ENCODE measurements at regions not wholly inside any gene's neighbourhood (a gene's known extent, or its start where the extent isn't known, plus 50 kb on each side); places are given as distances from the start of the nearest gene placed in this dataset.
"Not testable (repeated sequence)": the region's sequence is repeated elsewhere in the genome, so short reads cannot be mapped to it uniquely, and the experiment has no call there.

GRCh38 chr14:105617201-105617777 is 90.9 kb downstream of the TMEM121 start:
- no peak for TF ChIP-seq CTCF (IDR thresholded peaks at IDR 0.05; ENCODE audit: low read depth, low read length)
- no peak for DNase-seq (ENCODE audit: extremely low read depth, low read depth)

GRCh38 chr14:105617805-105618204 is 91.4 kb downstream of the TMEM121 start:
- not testable (repeated sequence) for DNase-seq (ENCODE audit: extremely low read depth, low read depth)

- not testable (repeated sequence) for DNase-seq (ENCODE audit: extremely low read depth, low read depth)
Measured at GRCh38 chr14:105619324-105619723, 92.9 kb downstream of the TMEM121 start.

- DNase-seq (ENCODE audit: extremely low read depth, low read depth), result not testable (repeated sequence)
Measured at GRCh38 chr14:105620178-105620864, 93.9 kb downstream of the TMEM121 start.

- DNase-seq (ENCODE audit: extremely low read depth, low read depth), result not testable (repeated sequence)
Measured at GRCh38 chr14:105620865-105621471, 94.6 kb downstream of the TMEM121 start.

GRCh38 chr14:105621479-105622328 is 95.3 kb downstream of the TMEM121 start:
- DNase-seq (ENCODE audit: extremely low read depth, low read depth), result not testable (repeated sequence)

- DNase-seq (ENCODE audit: extremely low read depth, low read depth), result no peak
- no peak for TF ChIP-seq CTCF (IDR thresholded peaks at IDR 0.05; ENCODE audit: low read depth, low read length)
Measured at GRCh38 chr14:105622329-105622955, 96.1 kb downstream of the TMEM121 start.

GRCh38 chr14:105623178-105623577 is 96.8 kb downstream of the TMEM121 start:
- not testable (repeated sequence) for DNase-seq (ENCODE audit: extremely low read depth, low read depth)

- not testable (repeated sequence) for DNase-seq (ENCODE audit: extremely low read depth, low read depth)
Measured at GRCh38 chr14:105624346-105624745, 98.0 kb downstream of the TMEM121 start.

GRCh38 chr14:105624749-105625434 is 98.5 kb downstream of the TMEM121 start:
- DNase-seq (ENCODE audit: extremely low read depth, low read depth), result not testable (repeated sequence)

GRCh38 chr14:105625448-105625847 is 99.1 kb downstream of the TMEM121 start:
- DNase-seq (ENCODE audit: extremely low read depth, low read depth), result not testable (repeated sequence)

GRCh38 chr14:105626111-105626510 is 99.7 kb downstream of the TMEM121 start:
- DNase-seq (ENCODE audit: extremely low read depth, low read depth), result not testable (repeated sequence)

GRCh38 chr14:105626651-105627050 is 100.3 kb downstream of the TMEM121 start:
- DNase-seq (ENCODE audit: extremely low read depth, low read depth), result not testable (repeated sequence)

- not testable (repeated sequence) for DNase-seq (ENCODE audit: extremely low read depth, low read depth)
Measured at GRCh38 chr14:105627287-105627686, 100.9 kb downstream of the TMEM121 start.
